ENCODE measurements at regions not wholly inside any gene's neighbourhood (a gene's known extent, or its start where the extent isn't known, plus 50 kb on each side); places are given as distances from the start of the nearest gene placed in this dataset.

DNA sequence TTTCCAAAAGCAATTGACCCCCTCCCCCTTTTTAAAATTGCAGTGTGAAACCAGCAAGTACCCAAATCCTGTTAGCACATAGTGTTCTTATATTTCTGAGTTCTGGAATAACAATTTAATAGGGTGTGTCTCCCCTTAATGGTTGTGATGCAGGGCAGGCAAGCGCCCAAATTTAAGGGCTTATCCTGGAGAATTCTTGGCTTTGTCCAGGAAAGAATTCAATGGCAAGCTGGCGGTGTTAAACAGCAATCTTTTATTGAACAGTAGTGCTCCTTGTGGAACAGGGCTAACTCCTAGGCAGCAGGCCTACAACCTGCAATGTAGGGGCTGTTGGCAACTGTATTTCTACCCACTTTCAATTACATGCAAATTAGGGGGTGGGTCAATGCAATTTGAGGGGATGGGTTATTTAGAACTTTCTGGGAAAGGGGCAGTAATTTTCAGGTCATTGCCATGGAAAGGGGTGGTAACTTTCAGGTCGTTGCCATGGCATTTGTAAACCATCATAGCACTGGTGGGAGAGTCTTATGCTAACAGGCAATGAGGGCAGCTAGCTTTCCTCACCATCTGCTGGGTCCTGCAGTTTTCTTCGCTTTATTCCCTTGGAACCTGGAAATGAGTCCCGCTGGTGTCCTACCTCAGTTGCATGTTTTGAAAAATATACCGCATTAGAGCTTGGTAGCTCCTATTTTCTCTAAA is 149.0 kb upstream of the KCTD1 start:
- no peak for TF ChIP-seq EZH2 (IDR thresholded peaks at IDR 0.05; ENCODE audit: borderline replicate concordance, low read length)
- TF ChIP-seq CTCF (IDR thresholded peaks at IDR 0.05; ENCODE audit: low read length) = no peak
